Stimulated activated CD8-positive, alpha-beta memory T cell treated with anti-CD3 and anti-CD28 coated beads, Interleukin-4, amount 100 ng/mL, for 48 hours (primary cell): ENCODE measurements at regions not wholly inside any gene's neighbourhood (a gene's known extent, or its start where the extent isn't known, plus 50 kb on each side); places are given as distances from the start of the nearest gene placed in this dataset.

Experiments
- DNase-seq: peaks from one replicate; pipeline ENCODE4 v3.0.0-alpha.2; 2020

DNA sequence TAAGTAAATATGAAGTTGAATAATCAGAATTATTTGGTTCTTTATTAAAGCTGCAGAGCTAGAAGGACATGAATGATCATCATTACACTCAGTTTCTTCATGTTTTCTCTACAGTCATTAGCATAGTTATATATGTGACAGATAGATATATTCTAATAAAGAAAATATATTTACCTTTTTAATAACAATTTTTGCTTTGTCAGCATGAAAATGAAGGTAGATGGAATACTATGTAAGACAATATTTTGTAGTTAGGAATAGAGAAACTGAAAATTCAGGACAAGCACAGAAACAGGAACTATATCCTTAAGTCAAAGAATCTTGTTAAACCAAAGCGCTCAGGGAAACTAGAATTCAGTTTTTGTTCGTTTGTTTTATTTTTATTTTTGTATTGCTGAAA is 649.9 kb upstream of the NRXN1 start:
- no peak for DNase-seq

GRCh38 chr2:51673628-51674027 is 641.7 kb upstream of the NRXN1 start:
- no peak for DNase-seq

DNA sequence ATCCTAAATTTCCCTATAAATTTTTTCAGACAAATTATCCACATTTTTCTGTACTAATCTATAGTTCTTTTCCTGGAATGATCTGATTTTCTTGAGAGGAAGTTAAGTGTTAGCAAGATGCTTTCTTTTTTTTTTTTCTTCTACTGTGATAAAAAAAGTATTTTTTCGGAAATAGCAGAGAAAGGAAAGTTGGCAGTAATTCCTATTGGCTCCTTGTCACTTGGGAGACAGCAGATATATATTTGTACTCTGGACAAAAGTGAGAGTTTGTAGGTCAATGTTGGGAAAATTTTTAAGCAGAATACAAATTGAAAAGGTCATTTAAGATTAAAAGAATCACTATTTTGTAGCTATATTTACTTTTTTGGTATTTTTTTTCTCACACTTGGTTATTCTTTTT is 635.7 kb upstream of the NRXN1 start:
- DNase-seq = no peak

DNA sequence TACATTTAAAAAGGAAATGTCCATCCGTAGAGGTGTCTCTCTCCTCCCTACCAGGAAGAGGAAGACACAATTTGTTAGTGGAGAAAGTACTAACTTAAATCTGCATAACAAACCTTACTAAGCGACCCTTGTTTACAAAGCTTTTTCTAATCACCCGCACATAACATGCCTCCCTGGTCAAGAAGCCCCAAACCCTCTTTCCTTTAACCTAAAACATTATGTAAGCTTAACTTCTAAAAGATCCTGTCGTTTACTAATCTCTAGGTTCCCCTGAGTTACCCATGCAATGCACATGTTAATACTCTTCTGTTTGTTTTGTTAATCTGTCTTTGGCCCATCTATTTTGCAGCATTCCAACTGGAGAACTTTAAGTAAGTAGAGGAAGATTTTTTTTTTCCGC is 630.3 kb upstream of the NRXN1 start:
- no peak for DNase-seq

- DNase-seq = no peak
Observed at GRCh38 chr2:51657849-51658248, 625.9 kb upstream of the NRXN1 start.

GRCh38 chr2:51650769-51651168 is 618.8 kb upstream of the NRXN1 start:
- DNase-seq = no peak

- DNase-seq = no peak
Observed at GRCh38 chr2:51649366-51649765, 617.4 kb upstream of the NRXN1 start.

DNA sequence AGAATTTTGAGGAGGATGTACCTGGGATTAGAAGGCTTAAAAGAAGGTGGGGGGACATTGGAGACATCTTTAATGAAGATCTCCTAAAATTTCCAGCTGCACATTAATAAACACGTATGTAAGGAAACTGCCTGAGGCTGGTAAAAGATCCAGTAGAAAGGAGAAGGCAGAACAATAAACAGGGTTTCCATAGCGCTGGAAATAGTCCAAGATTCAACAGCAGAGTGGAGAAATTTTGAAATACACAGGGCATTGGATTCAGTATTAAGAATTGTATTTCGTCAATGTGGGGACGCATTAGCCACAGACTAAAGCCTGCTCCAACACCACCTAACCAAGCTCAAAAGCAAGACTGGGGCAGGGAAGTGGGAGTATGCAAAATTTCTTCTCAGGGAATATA is 606.9 kb upstream of the NRXN1 start:
- DNase-seq = no peak

DNA sequence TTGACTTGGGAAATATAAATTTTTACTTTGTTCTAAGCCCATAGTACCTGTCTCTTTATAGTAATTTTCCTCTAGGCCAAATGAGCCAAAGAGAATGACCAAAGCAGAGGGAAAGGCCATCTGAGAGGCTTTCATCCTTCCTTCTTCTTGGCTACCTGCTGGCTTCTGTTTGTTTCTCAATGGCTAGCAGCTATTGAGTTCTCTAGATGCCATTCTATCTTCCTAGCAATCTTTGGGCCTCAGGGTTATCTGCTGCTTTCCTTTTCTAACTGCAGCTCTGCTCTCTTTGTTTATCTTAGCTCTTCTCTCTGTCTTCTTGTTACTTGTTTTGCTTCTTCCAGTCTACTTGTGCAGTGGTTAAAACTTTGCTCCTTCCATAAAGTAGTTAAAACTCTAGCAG is 601.1 kb upstream of the NRXN1 start:
- DNase-seq = no peak

GRCh38 chr2:51629406-51629805 is 597.5 kb upstream of the NRXN1 start:
- DNase-seq = no peak

GRCh38 chr2:51628917-51629316 is 597.0 kb upstream of the NRXN1 start:
- DNase-seq = no peak

DNA sequence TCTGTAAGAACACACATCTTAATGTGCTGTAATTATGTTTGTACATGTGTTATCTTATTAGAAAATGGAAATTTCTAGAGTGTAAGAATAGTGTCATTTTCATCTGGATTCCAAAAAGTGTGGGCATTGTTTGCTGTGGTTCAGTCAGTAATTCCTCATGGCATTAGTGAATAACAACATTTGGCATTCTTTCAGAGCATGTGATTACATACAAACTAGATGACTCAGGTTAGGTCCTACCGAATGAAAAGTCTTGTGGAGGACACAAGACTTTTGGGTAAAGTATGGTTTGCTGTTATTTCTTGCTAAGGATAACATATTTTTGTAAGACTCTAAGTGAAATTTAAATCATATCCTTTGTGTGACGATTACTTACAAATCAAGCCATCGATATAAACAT is 593.1 kb upstream of the NRXN1 start:
- no peak for DNase-seq

DNA sequence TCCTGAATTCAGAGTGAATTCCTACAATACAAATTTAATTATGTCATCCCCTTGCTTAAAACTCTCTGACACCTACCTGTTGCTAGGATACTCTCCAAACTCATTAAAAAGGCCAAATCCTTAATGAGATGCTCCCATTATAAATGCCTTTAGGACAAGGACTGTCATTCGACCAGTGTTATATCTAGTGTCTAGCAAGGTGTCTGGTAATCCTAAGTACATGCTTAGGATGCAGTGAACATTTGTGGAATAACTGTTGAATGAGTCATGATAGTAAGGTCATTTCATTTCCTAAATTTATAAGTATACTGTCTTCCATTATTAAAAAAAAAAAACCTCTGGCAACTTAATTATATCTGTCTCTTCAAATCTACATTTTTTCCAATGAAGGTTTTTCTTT is 588.9 kb upstream of the NRXN1 start:
- DNase-seq = no peak

- no peak for DNase-seq
Observed at GRCh38 chr2:51619961-51620360, 588.0 kb upstream of the NRXN1 start.

- DNase-seq = no peak
Observed at GRCh38 chr2:51612387-51612786, 580.5 kb upstream of the NRXN1 start.

DNA sequence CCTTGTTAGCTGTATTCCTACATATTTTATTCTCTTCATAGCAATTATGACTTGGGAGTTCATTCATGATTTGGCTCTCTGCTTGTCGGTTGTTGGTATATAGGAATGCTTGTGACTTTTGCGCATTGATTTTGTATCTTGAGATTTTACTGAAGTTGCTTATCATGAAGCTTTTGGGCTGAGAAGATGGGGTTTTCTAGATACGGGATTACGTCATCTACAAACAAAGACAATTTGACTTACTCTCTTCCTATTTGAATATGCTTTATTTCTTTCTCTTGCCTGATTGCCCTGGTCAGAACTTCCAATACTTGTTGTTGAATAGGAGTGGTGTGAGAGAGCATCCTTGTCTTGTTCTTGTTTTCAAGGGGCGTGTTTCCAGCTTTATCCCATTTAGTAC is 569.8 kb upstream of the NRXN1 start:
- DNase-seq = no peak

GRCh38 chr2:51597086-51597485 is 565.2 kb upstream of the NRXN1 start:
- no peak for DNase-seq

DNA sequence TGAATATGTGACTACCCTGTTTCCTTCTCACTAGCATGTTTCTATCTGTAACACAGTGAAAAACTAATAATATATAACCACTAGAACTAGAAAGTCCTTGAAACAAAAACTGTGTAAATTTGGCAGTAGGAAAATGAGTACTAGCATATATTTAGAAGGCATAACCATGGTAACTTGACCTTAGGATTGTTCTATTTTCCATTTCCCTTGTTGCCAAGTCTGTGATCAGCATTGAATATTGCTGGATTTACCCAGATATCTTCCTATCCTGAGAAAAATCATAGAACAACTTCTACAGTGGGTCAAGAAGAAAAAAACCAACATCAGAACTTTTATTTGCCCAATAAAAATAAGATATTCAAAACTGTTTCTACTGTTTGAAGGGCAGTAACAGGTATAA is 563.9 kb upstream of the NRXN1 start:
- no peak for DNase-seq

- DNase-seq = no peak
Observed at GRCh38 chr2:51581636-51582267, 549.8 kb upstream of the NRXN1 start.

DNA sequence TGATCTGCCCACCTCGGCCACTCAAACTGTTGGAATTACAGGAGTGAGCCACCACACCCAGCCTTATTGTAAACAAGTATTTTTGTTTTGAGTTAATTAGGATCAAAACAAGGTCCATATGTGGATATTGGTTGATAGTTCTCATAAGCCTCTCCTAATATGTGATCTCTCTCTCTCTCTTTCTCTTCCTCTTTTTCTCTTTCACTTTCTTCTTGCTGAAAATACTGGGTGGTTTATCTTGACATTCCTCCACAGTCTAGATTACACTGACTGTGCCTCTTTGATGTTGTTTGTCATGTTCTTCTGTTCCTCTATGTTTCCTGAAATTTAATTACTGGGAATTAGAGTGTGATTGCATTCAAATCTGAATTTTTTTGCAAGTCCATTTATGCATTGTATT is 547.5 kb upstream of the NRXN1 start:
- DNase-seq = no peak

GRCh38 chr2:51575181-51575580 is 543.2 kb upstream of the NRXN1 start:
- DNase-seq = no peak

DNA sequence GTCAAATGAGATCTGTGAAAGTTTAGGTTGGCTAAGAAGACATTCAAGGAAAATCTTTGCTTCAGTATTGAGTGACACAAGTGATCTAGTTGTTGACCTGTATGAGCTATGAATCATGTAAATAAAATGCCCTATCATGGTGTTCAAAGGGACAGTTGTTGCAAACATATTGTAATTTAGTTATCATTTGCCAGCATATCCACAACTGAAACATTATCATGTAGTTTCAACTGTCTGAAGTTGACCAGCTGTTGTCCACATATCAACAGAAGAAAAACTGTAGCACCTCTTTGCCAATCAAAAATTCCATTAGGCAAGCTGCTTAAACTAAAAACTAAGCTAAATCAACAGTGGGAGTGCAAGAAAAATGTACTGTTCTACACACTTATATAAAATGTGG is 527.1 kb upstream of the NRXN1 start:
- DNase-seq = no peak

- no peak for DNase-seq
Observed at GRCh38 chr2:51553476-51553875, 521.5 kb upstream of the NRXN1 start.

DNA sequence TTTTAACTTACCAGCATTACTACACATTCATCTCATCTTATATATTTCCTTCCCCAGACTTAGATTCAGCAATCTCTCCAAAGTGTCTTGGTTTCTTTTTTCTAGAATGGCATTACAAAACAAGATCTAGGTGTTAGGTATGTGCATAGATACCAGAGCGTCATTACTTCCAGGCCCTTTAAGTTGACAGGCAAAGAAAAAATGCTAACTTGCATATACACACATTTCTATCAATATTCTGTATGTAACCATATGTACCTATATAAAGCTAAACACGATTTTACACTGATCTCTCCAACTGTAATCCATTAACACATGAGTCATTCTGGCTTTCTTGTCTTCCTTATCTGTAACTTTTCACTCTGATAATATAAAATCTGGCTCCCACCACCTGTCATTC is 503.8 kb upstream of the NRXN1 start:
- no peak for DNase-seq

- DNase-seq = no peak
Observed at GRCh38 chr2:51534166-51534565, 502.2 kb upstream of the NRXN1 start.

DNA sequence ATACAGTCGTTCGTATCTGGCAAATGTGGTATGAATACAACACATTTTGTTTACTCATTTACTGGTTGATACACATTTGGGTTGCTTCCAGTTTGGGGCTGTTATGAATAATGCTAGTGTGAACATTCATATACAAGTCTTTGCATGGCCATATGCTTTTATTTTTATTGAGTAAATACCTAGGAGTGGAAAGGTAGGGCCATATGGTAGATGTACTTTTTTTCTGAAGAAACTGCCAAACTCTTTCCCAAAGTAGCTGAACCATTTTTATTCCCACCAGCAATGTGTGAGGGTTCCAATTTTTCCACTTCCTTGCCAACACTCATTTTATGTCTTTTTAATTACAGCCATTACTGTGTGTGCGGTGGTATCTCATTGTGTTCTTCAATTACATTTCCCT is 496.2 kb upstream of the NRXN1 start:
- no peak for DNase-seq
